DMS 273 treated with DMSO at 0.1 percent for 48 hours (cell line): ENCODE measurements at regions not wholly inside any gene's neighbourhood (a gene's known extent, or its start where the extent isn't known, plus 50 kb on each side); places are given as distances from the start of the nearest gene placed in this dataset.

Source experiments
- DNase-seq: peaks from one replicate; lab custom pipeline; 2025; lab: John Stamatoyannopoulos, UW

DNA sequence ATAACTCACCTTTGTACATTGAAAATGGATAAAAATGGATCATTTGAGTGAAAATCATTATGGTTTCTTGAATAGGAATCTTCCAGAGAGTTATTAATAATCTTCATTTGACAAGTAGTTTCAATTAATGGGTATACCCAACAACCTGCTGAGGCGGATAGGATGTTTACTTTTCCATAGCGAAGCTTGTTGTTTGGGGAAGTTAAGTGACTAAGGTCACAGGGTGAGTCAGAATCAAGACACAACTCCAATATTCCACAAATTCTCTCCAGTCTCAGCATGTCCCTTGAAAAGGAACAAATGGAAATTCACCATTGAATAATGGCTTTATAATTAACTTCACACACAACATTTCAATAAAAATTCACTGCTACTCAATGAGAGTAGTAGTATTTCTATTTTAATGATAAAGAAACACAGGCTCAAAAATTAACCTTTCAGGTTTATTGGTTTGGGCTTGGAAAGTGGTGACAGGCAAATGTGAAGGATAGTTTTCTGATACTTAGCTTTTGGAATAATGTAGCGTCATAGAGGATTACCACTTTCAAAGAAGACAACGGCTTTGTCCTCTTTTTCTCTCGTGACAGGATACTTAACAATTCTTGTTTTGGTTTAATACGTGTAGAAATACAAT lies 211.3 kb downstream of the GPD2 start:
- no peak for DNase-seq

DNA sequence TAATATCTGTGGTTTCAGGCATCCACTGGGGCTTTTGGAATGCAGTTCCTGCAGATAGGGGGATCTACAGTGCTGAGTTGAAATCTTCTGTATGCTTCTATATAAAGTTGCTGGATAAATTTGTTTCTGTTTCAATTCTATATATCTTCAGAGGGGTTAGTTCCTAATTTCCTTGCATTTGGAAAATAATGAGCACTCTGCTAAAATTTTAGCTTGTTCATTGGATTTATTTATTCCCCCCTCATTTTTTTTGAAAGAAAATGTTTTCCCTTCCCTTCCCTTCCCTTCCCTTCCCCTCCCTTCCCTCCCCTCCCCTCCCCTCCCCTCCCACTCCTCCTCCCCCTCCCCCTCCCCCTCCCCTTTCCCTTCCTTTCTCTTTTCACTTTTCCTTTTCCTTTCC lies 212.3 kb downstream of the GPD2 start:
- no peak for DNase-seq

DNA sequence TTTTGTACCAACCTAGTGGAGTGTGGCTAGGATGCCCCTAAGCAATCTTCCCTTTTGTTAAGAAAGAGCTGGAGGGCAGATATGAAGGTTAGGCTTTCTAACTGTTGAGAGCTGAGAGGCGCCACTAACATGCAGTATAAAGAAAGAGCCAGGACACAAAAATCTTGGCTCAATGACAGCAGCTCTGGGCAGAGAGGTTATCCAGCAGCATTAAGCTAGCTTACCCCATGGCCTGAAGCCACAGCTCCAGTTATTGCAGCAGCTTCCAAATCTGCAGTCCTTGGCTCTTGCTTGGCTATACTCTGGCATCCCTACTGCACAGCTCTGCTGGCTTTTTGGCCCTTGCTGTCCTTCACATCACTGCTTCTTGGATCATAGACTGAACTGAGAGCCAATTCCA lies 213.4 kb downstream of the GPD2 start:
- DNase-seq: no peak

DNA sequence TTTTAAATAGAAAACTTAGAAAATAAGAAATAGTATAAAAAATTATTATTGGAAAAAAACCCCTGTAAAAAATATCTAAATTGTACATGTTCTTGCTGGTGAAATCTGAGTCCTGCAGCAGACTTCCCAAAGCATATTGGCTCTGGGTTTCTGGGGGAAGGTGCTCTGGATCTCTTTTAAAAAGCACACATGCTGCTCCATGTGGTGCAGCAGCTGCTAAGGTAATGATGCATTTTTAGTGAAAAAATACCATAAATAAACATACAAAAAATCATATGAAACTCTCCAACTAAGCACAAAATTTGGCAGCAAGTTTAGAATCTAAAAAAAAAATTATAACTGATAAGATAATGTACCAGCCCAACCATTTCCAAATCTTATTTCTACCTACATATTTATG lies 216.5 kb downstream of the GPD2 start:
- peak; percentile 30 for DNase-seq

DNA sequence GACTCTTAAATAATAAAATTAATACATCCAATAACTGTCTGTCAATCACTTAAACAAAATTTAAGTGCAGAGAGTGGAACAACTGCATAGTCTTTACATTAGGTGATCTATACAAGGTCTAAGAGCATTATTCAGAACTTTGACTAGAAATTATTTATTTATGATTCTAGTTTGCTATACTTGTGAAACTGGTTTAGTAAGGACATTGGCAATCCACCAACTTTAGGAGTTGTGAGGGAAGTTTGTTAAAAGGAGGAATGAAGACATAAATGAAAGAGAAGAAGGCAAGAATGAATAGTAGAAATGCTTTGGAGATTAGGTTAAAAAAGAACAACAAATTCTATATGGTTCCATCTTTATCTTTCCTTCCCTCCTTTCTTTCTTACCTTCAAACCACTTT lies 217.5 kb downstream of the GPD2 start:
- no peak for DNase-seq

DNA sequence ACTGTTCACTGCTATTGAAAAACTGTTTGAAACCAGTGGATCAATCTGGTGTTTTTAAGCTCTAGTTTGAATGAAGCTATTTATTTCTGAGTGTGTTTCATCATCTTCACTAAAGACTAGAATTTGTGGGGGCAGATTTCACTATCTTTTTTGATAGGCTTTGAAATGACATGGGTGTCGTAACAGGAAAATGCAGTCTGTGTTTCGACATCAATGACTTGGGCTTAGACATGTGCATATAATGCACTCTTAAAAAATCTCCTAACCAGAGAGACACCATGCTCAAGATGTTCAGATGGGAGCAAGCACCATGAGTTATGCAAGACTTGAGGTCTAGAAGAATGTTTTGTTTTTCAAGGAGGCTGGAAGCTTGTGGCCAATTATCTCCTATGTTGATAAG lies 221.6 kb downstream of the GPD2 start:
- DNase-seq: no peak

DNA sequence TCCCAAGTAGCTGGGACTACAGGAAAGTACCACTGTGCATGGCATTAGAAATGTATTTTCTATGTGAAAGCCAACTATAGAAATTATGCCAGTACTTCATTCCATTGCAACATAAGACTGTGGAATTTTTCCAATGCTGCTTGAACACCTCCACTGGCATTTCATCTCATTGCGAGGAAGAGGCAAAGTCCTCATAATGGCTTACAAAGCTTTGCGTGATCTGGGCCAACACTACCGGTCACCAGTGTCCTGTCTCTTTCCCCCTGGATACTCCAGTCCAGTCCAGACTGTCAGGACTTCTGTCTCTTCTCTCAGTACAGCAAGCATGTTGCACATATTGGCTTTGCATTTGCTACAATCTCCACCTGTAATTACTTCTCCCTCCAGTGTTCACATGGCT lies 223.5 kb downstream of the GPD2 start:
- no peak for DNase-seq

DNA sequence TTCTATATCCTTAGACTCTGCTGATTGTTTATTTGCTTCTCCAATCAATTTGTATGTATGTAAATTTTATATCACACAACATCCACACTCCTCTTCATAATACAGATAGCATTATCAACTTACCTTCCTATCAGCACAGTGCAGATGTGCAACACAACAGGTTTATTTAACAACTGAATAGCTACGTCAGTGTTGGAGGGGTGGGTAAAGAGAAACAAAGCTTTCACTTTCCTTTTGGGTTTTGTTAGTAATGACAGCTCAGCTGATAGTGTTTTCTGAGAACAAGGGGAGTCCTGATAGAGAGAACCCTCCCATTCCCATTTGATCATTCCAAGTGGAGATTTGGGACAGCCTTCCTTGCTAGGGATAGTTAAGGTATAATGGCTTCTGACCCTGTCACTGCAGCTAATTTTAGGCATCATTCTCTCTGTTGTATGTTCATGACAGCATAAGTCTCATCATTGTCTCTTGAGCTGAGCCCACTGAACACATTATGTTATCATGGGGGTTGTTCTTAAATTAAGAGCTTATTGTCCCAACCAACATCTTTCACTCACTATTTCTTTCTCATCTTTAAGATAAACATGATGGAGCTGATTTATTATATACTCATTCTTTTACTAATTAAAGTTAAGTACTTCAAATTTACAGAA lies 227.7 kb downstream of the GPD2 start:
- no peak for DNase-seq

DNA sequence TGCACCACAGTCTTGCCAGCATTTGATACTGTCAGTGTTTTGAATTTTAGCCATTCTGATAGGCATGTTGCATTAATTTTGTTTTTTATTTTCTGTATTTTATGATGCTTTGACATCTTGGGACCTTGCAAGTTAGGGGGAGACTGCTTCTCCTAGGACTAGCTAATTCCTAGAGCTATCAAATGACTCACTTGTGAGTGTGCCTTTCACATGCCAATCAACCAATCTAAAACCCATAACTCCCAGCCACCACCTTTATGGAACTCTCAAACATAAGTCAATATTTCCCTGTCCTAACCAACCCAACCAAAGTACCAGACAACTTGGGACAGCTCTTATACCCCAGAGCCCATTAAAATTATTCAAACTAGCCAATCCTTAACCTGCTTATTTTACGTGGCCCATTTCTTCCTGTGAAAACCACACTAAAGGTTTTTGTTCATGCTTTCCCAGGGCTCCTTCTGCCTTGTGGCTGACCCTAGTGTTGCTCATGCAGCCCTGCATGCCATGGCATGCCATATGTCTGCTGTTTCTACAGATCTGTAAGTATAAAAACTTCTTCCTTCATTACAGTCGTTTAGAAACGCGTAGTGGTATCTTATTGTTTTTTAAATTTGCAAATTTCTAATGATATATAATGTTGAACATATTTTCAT lies 230.1 kb downstream of the GPD2 start:
- DNase-seq: no peak

DNA sequence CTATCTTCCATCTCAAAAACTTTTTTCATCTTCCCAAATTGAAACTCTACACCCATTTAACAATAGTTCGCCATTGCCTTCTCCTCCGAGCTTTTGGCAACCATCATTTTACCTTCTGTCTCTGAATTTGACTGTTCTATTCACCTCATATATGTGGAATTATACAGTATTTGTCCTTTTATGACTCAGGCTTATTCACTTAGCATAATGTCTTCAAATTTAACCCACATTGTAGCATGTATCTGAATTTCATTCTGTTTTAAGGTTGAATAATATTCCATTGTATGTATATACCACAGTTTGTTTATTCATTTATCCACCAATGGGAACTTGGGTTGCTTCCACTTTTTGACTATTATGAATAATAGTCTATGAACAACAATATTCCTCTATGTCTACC lies 233.9 kb downstream of the GPD2 start:
- no peak for DNase-seq

DNA sequence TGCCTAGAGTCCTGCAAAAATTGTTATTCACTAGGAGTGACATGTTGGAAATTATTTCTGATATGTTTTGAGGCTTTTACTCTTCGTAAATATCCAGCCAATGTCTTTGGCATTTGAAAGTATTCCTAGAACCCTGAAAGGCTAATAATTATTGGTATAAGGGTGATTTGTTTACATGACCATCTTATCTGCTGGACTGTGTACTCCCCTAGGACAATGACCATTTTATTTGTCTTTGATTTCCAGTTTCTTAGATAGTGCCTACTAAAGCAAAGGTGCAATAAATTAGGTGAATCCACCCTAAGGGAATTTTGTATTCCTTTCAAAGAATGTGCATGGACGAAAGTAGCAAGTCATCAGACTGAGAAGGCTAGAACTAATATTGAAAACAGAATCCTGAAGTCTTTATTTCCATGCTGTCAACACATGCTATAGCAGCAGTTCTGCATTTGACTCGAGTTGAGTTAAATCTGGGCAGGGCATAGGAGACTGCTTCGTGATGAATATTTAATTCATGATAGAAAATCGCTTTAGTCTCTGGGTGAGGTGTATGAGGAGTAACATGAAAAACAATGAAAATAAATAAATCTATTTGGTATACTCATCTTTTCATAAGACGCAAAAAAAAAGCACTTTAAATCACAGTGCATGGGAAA lies 235.7 kb downstream of the GPD2 start:
- DNase-seq: no peak

DNA sequence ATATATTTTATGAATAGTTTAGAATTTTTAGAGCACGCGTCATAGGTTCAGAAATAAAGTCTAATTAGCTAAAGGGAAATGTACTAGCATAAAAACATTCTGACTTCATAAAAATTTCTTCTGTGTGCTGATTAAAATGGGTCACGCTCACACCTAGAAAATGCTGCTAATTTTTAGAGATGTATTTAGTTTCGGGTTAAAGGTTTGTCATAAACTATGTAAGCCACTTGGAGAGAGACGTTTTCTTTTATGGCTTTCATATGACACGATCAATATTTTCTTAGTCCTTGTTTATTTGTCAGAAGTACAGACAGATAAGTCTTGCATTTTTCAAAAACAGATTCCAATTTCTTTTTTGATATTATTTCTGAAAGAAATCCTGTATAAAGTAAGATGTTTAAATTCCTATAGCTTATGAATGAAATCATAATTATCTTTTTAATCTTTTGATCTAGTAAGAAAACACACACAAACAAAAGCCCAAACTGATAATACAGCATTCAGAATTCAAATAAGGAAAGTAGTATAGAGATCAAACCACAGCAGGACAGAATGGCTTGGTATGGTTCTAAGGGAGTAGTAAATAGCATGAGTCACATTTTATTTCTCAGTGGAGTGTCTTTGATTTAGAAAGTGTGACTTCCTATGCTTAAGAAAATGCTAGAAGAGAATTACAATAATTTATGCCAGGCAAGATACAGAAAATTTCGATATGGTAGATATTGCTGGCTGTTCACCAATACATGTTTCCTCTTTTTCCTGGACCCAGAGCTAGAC lies 236.6 kb downstream of the GPD2 start:
- no peak for DNase-seq

DNA sequence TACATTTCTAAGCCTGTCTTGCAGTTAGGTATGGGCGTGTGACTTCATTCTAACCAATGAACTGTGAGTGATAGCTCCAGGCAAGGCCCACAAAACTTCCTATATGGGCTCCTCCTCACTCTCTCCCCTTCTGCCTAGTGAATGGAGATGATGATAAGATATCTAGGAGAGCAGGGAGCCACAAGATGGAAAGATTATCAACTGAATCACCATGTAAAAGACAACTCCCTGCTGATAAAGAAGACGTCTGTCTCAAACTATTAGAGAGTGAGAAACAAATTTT lies 237.1 kb downstream of the GPD2 start:
- no peak for DNase-seq

DNA sequence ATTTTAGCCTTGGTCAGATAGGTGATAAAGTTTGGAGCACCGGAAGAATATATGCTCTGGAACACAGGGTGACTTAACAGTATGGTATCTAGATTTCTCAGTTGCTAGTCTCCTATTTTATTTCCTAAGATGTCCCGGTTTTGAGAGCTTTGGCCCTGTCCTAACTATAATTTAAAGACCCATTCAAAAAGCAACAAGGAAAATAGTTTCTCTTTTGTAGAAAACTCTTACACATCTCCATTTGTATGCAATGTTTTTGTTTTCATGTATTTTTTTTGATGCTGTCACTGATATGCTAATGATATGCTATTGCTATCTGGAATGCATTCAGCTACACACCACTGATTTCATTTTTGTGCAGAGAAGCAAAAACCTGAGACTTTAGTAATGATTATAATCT lies 237.8 kb downstream of the GPD2 start:
- no peak for DNase-seq

DNA sequence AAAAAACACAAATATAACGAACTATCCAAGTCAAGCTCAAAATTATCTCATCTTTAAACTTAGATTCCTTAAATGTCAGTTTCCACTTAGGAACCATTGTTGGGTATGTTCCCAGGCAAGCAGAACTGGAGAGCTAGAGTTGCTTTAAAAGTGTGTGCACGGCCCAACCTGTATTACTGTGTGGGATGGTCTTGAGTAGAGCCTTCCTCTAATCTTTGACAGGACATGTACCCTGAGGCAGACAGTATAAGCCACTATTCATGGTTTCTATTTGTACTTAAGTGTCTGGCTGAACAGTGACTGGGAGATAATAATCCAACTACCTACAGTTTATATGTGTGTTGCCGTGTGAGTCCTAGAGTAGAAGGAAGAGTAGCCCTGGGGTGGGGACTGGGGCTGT lies 239.7 kb downstream of the GPD2 start:
- DNase-seq: no peak

DNA sequence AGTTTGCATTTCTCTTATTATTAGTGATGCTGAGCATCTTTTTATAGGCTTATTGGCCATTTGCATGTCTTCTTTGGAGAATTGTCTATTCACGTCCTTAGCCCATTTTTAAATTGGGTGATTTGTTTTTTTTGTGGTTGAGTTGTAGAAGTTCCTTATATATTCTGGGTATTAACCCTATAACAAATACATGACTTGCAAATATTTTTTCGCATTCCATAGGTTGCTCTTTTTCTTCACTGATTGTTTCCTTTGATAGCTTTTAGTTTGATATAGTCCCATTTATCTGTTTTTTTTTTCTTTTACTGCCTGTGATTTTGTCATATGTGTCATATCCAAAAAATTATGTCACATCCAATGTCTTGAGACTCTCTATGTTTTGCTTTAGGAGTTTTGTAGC lies 243.6 kb downstream of the GPD2 start:
- no peak for DNase-seq

DNA sequence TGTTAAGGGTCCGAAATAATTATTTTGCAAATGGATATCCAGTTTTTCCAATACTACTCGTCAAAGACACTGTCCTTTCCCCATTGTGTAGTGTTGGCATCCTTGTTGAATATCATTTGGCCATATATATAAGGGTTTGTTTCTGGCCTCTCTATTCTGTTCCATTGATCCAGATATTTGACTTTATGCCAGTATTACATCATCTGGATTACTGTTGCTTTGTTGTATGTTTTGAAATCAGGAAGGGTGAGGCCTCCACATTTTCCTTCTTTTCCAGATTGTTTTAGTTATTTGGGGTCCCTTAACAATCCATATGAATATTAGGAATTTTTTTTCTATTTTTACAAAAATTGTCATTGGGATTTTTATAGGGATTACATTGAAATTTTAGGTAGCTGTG lies 244.1 kb downstream of the GPD2 start:
- no peak for DNase-seq

DNA sequence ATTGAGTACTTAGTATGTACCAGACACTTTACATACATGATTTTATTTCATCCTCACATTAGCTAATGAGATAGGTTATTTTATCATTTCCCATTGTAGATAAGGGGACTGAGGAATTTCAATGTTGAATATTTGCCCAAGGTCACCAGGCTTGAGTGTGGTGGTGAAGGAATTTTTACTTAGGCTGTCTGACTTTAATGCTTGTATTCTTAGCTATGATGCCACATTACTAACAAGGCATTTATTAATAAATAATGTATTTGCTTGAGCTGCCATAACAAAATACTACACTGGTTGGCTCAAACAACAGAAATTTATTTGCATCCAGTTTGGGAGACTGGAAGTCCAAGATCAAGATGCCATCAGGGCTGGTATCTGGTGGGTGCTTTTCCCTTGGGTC lies 250.9 kb downstream of the GPD2 start:
- no peak for DNase-seq

DNA sequence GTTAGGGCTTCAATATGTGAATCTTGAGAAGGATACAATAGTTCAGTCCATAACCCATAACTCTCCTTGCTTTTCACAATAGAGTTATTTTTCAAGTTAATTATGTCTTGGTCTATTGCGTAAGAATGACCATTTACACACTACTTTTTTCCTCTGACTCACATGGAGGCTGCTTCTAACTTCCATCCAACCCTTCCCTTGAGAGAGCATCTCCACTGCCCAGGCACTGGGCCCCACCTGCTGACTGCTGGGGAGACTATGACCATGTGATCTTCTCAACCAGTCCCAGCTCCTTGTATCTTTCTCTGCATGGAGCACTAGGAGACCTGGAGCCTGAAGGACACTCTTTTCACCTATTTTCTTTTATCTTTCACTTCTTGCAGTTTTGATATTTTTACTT lies 251.5 kb downstream of the GPD2 start:
- no peak for DNase-seq

DNA sequence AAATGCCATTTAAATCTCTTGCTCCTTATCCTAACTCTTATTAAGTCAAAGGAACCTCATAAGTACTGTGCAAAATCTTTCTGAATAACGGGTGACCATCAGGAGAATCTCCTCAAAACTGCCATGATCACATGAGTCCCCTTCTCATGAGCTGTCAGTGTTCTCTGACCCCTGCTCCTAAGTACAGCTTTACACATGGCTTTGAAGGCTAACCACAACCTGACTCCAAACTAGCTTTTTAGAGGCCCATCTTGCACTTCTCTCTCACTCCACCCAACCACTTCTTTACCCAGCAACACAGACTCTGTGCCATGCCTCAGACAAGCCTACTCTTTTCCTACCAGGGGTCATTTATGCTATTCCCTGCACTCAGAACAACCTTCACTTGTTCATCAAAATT lies 253.8 kb downstream of the GPD2 start:
- DNase-seq: no peak

DNA sequence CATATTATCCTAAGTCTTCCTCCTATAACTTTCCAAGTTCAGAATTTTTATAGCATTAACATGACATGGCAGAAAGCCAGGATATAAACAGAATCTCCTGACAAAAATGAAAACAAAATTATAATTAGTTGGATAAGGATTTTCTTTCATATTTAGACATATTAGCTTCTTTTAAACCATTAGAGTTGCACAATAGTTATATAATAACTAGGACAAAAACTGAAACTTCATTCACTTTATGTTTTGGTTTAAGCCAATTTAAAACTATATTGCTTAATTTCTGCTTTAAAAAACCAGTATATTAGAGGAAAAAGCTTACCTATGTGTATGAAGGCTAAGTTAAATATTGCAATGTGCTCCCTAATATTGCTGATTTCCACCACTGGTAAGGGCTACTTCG lies 254.8 kb downstream of the GPD2 start:
- no peak for DNase-seq

DNA sequence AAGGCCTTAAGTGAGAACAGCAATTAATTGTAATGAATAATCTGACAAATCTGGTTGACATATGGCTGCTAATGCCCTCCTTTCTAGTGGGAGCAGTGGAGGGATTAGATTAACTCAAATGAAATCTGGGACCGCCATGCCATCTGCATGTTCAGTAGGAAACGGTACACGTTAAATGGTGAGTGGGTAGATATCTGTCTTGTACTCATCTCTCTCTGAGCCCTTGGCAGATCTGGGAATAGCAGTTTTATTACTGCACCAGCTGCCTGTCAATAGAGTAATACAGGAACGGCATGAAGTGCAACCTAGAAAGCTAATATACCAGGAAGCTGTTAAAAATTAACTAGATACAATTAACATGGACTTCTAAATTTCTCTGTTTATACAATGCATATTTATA lies 258.8 kb downstream of the GPD2 start:
- DNase-seq: peak; percentile 21

DNA sequence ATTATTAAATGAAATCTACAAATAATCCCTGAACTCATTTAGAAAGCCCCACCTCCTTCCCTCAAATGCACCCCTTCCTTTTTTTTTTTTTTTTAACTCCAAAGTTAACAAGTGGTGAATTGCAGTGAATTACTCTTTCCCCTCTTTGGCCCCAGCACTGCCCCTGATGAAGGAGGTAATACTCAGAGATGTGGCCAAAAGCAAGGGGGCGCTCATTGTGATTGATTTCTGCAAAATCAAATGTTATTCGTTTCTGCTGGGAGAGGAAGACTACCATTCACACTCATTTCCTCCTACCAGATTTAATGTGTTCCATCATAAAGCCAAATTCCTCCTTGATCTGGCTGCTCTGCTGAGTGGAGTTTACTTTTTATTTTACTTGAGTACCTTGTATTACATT lies 259.4 kb downstream of the GPD2 start:
- DNase-seq: no peak
